ENCODE measurements at regions not wholly inside any gene's neighbourhood (a gene's known extent, or its start where the extent isn't known, plus 50 kb on each side); places are given as distances from the start of the nearest gene placed in this dataset.

DNA sequence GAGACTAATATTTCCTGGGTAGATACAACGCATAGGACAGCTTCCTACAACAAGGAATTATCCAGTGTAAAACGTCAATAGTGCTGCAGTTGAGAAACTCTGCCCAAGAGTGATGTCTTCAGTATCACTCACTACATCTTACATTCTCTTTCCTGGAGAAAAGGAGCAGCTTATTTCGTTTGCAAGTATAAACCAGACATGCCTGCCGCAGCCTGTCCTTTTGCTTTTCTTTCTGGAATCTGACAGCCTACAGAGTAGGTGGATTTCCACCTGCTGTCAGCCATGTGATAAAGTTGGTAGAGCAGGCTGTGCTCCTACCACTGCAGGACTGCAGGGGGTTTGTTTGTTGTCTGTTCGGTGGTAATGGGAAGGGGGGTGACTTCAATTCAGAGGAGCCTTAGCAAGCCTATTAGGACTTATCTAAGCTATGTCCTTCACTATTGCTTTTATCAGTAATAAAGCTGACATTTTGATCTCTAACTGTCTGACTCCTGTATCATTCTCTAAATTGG is 439.1 kb downstream of the GRB14 start:
- CTCF ChIA-PET, result no interaction called here
- no peak for DNase-seq (ENCODE audit: low spot score)
- no peak overlapping the region for H3K27ac ChIP-seq
- TF ChIP-seq, protein P1, sequence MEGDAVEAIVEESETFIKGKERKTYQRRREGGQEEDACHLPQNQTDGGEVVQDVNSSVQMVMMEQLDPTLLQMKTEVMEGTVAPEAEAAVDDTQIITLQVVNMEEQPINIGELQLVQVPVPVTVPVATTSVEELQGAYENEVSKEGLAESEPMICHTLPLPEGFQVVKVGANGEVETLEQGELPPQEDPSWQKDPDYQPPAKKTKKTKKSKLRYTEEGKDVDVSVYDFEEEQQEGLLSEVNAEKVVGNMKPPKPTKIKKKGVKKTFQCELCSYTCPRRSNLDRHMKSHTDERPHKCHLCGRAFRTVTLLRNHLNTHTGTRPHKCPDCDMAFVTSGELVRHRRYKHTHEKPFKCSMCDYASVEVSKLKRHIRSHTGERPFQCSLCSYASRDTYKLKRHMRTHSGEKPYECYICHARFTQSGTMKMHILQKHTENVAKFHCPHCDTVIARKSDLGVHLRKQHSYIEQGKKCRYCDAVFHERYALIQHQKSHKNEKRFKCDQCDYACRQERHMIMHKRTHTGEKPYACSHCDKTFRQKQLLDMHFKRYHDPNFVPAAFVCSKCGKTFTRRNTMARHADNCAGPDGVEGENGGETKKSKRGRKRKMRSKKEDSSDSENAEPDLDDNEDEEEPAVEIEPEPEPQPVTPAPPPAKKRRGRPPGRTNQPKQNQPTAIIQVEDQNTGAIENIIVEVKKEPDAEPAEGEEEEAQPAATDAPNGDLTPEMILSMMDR (conservative IDR thresholded peaks at IDR 0.05; ENCODE audit: low read depth), result no peak
- POLR2A ChIA-PET (ENCODE audit: low non-redundant PET), result no interaction called here

- POLR2A ChIA-PET (ENCODE audit: low non-redundant PET), result no interaction called here
- no peak for DNase-seq (ENCODE audit: low spot score)
- H3K27ac ChIP-seq, result no peak overlapping the region
- TF ChIP-seq, protein P1 (conservative IDR thresholded peaks at IDR 0.05; ENCODE audit: low read depth), result no peak
- CTCF ChIA-PET, result no interaction called here
These were observed 442.3 kb downstream of the GRB14 start for GRCh38 chr2:164178835-164179465.

GRCh38 chr2:164164602-164165001 is 428.8 kb upstream of the FIGN start:
- no peak for DNase-seq (ENCODE audit: low spot score)
- ChIA-PET CTCF (interaction anchor here (0.7 kb wide), 1 partner anchor 176 kb away, joined by 3 read pairs; no protein-coding TSS in a partner anchor), POLR2A (ENCODE audit: low non-redundant PET) (no interaction called here)
- TF ChIP-seq, protein P1 (conservative IDR thresholded peaks at IDR 0.05; ENCODE audit: low read depth), result no peak
- no peak overlapping the region for H3K27ac ChIP-seq

- no peak for DNase-seq (ENCODE audit: low spot score)
- H3K27ac ChIP-seq, result no peak overlapping the region
- ChIA-PET POLR2A (ENCODE audit: low non-redundant PET) (no interaction called here), CTCF (no interaction called here)
- TF ChIP-seq, protein P1 (conservative IDR thresholded peaks at IDR 0.05; ENCODE audit: low read depth), result no peak
These were observed 419.8 kb upstream of the FIGN start for GRCh38 chr2:164155558-164155957.

DNA sequence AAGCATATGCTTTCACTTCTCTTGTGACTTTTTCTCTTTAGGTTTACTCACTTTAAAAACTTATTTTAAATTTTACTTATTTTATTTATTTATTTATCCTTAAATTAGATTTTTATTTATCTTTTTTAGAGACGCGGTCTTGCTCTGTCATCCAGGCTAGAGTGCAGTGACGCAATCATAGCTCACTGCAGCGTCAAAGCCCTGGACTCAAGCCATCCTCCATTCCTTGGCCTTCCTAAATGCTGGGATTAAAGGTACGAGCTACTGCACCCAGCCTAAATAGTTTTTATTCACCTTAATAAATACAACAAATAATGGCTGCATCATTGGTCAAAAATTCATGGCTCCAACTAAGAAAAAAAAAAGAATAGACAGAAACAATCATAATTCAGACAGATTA is 415.7 kb upstream of the FIGN start:
- POLR2A ChIA-PET (ENCODE audit: low non-redundant PET), result no interaction called here
- TF ChIP-seq, protein P1 (conservative IDR thresholded peaks at IDR 0.05; ENCODE audit: low read depth), result no peak
- H3K27ac ChIP-seq, result no peak overlapping the region
- CTCF ChIA-PET, result no interaction called here
- no peak for DNase-seq (ENCODE audit: low spot score)

- DNase-seq (ENCODE audit: low spot score), result no peak
- H3K27ac ChIP-seq, result no peak overlapping the region
- TF ChIP-seq, protein P1 (conservative IDR thresholded peaks at IDR 0.05; ENCODE audit: low read depth), result no peak
- ChIA-PET POLR2A (ENCODE audit: low non-redundant PET) (no interaction called here), CTCF (interaction anchor here (0.7 kb wide), 1 partner anchor 130 kb away, joined by 3 read pairs; no protein-coding TSS in a partner anchor)
These were observed 414.8 kb upstream of the FIGN start for GRCh38 chr2:164150604-164151003.

Data from RWPE1 (cell line).